ENCODE measurements at regions not wholly inside any gene's neighbourhood (a gene's known extent, or its start where the extent isn't known, plus 50 kb on each side); places are given as distances from the start of the nearest gene placed in this dataset.

DNA sequence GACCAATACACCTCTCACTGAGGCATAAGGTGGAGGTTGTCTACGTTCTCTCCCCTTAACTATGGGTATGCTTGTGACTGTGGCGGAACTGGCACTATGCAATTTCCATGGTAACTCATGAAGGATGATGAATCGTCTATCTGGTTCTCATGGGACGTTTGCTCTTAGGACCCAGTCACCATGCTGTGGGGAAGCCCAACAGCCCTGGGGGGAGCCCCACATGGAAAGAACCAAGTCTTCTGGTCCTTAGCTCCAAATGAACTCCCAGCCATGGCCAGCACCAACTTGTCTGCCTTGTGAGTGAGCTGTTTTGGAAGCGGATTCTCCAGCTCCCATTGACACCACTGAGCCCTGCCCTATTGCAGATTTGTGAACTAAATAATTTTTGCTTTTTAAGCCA lies 188.7 kb upstream of the S1PR3 start:
- no peak for ATAC-seq
- Histone ChIP-seq H3K4me1 (ENCODE audit: control insufficient read depth, insufficient read depth, low read length) (no peaks in the 10 kb centered on the region), H3K27me3 (ENCODE audit: control insufficient read depth, insufficient read depth, low read length) (no peaks in the 10 kb centered on the region), H3K36me3 (ENCODE audit: control insufficient read depth, insufficient read depth, low read length) (no peaks in the 10 kb centered on the region), H3K9me3 (ENCODE audit: control insufficient read depth, insufficient read depth, low read depth, low read length) (no peaks in the 10 kb centered on the region), H3K27ac (ENCODE audit: low read length) (no peak overlapping the region), H3K4me3 (ENCODE audit: low read depth in 2 of 2, low read length in 2 of 2) (no peak overlapping the region)
- ChIA-PET CTCF (no interaction called here), POLR2A (no interaction called here)
- TF ChIP-seq REST (IDR thresholded peaks at IDR 0.05; ENCODE audit: insufficient read depth in 1 of 2, low read depth in 2 of 2, low read length in 1 of 2) (no peak), CTCF (IDR thresholded peaks at IDR 0.05) (no peak), SIN3A (IDR thresholded peaks at IDR 0.05; ENCODE audit: borderline replicate concordance, insufficient read depth, low read depth, low read length) (no peak), TCF7L2 (IDR thresholded peaks at IDR 0.05; ENCODE audit: low read depth, low read length) (no peak), POLR2AphosphoS5 (IDR thresholded peaks at IDR 0.05; ENCODE audit: low read depth, low read length) (no peak)
- in situ Hi-C loops (cut with HindIII; ENCODE audit: low pct_unique_long_range_greater_than_20kb, low sequenced_read_pairs), result no loop called here
- no peak for DNase-seq (ENCODE audit: low read depth, low spot score)
- intact Hi-C loops (cut with micrococcal nuclease; ENCODE audit: unreplicated experiment), result no loop called here
- BruUV-seq (replicated peaks), result no TSS peak

- H3K27ac ChIP-seq (ENCODE audit: low read length), result no peak overlapping the region
- CTCF ChIA-PET, result no interaction called here
Observed at GRCh38 chr9:88803546-88804253, 187.6 kb upstream of the S1PR3 start.

More at GRCh38 chr9:88803546-88804253, 187.6 kb upstream of the S1PR3 start:
- Histone ChIP-seq H3K4me1 (ENCODE audit: control insufficient read depth, insufficient read depth, low read length) (no peaks in the 10 kb centered on the region), H3K27me3 (ENCODE audit: control insufficient read depth, insufficient read depth, low read length) (no peaks in the 10 kb centered on the region), H3K4me3 (ENCODE audit: low read depth in 2 of 2, low read length in 2 of 2) (no peak overlapping the region), H3K9me3 (ENCODE audit: control insufficient read depth, insufficient read depth, low read depth, low read length) (no peaks in the 10 kb centered on the region), H3K36me3 (ENCODE audit: control insufficient read depth, insufficient read depth, low read length) (no peaks in the 10 kb centered on the region)
- no peak for TF ChIP-seq TCF7L2 (IDR thresholded peaks at IDR 0.05; ENCODE audit: low read depth, low read length)
- TF ChIP-seq CTCF (IDR thresholded peaks at IDR 0.05), result no peak
- no peak for TF ChIP-seq POLR2AphosphoS5 (IDR thresholded peaks at IDR 0.05; ENCODE audit: low read depth, low read length)
- no peak for TF ChIP-seq SIN3A (IDR thresholded peaks at IDR 0.05; ENCODE audit: borderline replicate concordance, insufficient read depth, low read depth, low read length)
- no peak for TF ChIP-seq REST (IDR thresholded peaks at IDR 0.05; ENCODE audit: insufficient read depth in 1 of 2, low read depth in 2 of 2, low read length in 1 of 2)
- in situ Hi-C loops (cut with HindIII; ENCODE audit: low pct_unique_long_range_greater_than_20kb, low sequenced_read_pairs) (no loop called here), intact Hi-C loops (cut with micrococcal nuclease; ENCODE audit: unreplicated experiment) (no loop called here)
- ATAC-seq (no peak), DNase-seq (ENCODE audit: low read depth, low spot score) (no peak)
- POLR2A ChIA-PET, result no interaction called here
- BruUV-seq (replicated peaks), result no TSS peak
